NT2/D1 (cell line): ENCODE measurements at regions not wholly inside any gene's neighbourhood (a gene's known extent, or its start where the extent isn't known, plus 50 kb on each side); places are given as distances from the start of the nearest gene placed in this dataset.

Source experiments
- SUZ12 ChIP-seq: IDR thresholded peaks from 2 replicates; pipeline ENCODE4 v1.6.1; 2011; ENCODE audit not compliant: insufficient read length, insufficient read depth; ENCODE audit errors: extremely low read depth
- YY1 ChIP-seq: IDR thresholded peaks from 2 replicates; pipeline ENCODE4 v1.6.1; 2011; ENCODE audit not compliant: insufficient read length, insufficient read depth

DNA sequence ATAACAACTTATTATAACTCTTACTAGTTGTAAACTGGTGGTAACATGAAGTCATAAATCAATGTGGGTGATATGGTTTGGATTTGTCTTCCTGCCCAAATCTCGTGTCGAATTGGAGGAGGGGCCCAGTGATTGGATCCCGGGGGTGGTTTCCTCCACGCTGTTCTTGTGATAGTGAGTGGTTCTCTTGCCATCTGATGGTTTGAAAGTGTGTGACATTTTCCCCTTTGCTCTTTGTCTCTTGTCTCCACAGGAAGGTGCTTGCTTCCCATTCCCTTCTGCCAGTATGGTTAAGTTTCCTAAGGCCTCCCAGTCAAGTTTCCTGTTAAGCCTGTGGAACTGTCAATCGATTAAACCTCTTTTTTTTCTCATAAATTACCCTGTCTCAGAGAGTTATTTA is 321.6 kb downstream of the DSEL start:
- TF ChIP-seq SUZ12 (no peak), YY1 (no peak)
